ENCODE measurements at regions not wholly inside any gene's neighbourhood (a gene's known extent, or its start where the extent isn't known, plus 50 kb on each side); places are given as distances from the start of the nearest gene placed in this dataset.

DNA sequence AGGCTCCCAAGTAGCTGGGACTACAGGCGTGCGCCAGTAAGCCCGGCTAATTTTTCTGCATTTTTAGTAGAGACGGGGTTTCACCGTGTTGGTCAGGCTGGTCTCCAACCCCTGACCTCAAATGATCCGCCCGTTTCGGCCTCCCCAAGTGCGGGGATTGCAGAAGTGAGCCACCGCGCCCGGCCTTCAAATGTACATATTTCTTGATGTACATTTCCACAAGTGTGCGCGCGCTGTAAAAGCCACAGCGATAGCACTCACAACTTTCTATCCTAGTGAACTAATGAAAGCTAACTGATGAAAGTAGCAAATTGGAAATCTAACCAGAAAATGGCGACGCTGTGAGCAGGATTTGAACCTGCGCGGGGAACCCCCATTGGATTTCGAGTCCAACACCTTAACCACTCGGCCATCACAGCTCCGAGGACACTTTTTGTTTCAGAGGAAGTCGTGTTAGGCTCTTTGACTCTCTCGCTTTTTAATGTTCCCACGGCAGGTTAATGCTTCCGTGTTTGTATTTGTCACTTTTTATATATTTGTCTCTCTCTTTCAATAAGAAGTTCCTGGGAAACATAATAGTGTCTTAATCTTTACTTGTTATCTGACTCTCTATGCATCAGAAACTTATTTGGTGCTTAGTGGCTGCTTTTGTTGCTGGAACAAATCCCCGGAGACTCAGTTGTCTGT is 199.4 kb upstream of the ZNF184 start (continued):
- TF ChIP-seq ZNF350 (CRISPR knock-in tag; IDR thresholded peaks at IDR 0.05; ENCODE audit: borderline replicate concordance, low read depth) (peak; percentile 91), ZSCAN29 (CRISPR knock-in tag; conservative IDR thresholded peaks at IDR 0.05) (peak; percentile 97), SMARCC2 (IDR thresholded peaks at IDR 0.05) (no peak), RCOR2 (CRISPR knock-in tag; IDR thresholded peaks at IDR 0.05) (0 out of 2 replicates have a peak, but pooled peaks have one; percentile 71), PCBP2 (optimal IDR thresholded peaks at IDR 0.05; ENCODE audit: low read depth, low read length, poor library complexity, severe bottlenecking) (no peak), AGO2 (optimal IDR thresholded peaks at IDR 0.05; ENCODE audit: low read depth, low read length) (no peak), ETV6 (CRISPR knock-in tag; conservative IDR thresholded peaks at IDR 0.05) (no peak), ZNF569 (CRISPR knock-in tag; IDR thresholded peaks at IDR 0.05; ENCODE audit: borderline replicate concordance) (no peak), TCF12 (IDR thresholded peaks at IDR 0.05) (no peak), TCF12 (CRISPR knock-in tag; IDR thresholded peaks at IDR 0.05) (no peak), JUND (CRISPR knock-in tag; IDR thresholded peaks at IDR 0.05) (no peak), ZNF30 (CRISPR knock-in tag; IDR thresholded peaks at IDR 0.05) (no peak), ZBTB33 (CRISPR knock-in tag; IDR thresholded peaks at IDR 0.05) (peak; percentile 45; the same call in 1 of the 2 replicates), HDAC1 (CRISPR knock-in tag; IDR thresholded peaks at IDR 0.05) (peak; percentile 95), ZNF460 (CRISPR knock-in tag; IDR thresholded peaks at IDR 0.05; ENCODE audit: borderline replicate concordance) (peak; percentile 49; the same call in 1 of the 2 replicates), ZNF784 (CRISPR knock-in tag; IDR thresholded peaks at IDR 0.05; ENCODE audit: borderline replicate concordance) (no peak; the same call in 1 of the 2 replicates), ZSCAN22 (CRISPR knock-in tag; IDR thresholded peaks at IDR 0.05) (no peak), LCORL (IDR thresholded peaks at IDR 0.05) (no peak), LCORL (CRISPR knock-in tag; IDR thresholded peaks at IDR 0.05) (0 out of 2 replicates have a peak, but pooled peaks have one; percentile 55), ZNF878 (CRISPR knock-in tag; IDR thresholded peaks at IDR 0.05) (peak; percentile 91; the same call in 1 of the 2 replicates), ZNF33B (CRISPR knock-in tag; IDR thresholded peaks at IDR 0.05) (0 out of 2 replicates have a peak, but pooled peaks have one; percentile 4), REST (IDR thresholded peaks at IDR 0.05; ENCODE audit: borderline replicate concordance in 1 of 2, low read depth in 1 of 2, low read length in 2 of 2) (no peak; a peak in 1 of 4 replicates)
- TF ChIP-seq, protein P1, sequence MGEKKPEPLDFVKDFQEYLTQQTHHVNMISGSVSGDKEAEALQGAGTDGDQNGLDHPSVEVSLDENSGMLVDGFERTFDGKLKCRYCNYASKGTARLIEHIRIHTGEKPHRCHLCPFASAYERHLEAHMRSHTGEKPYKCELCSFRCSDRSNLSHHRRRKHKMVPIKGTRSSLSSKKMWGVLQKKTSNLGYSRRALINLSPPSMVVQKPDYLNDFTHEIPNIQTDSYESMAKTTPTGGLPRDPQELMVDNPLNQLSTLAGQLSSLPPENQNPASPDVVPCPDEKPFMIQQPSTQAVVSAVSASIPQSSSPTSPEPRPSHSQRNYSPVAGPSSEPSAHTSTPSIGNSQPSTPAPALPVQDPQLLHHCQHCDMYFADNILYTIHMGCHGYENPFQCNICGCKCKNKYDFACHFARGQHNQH (CRISPR knock-in tag; IDR thresholded peaks at IDR 0.05), result peak; percentile 94

Measured in HepG2 (cell line).